ENCODE measurements at regions not wholly inside any gene's neighbourhood (a gene's known extent, or its start where the extent isn't known, plus 50 kb on each side); places are given as distances from the start of the nearest gene placed in this dataset.
"Not testable (repeated sequence)": the region's sequence is repeated elsewhere in the genome, so short reads cannot be mapped to it uniquely, and the experiment has no call there.

- DNase-seq (ENCODE audit: low spot score) = no peak
These were observed 318.0 kb upstream of the MGAT4C start for GRCh38 chr12:86574143-86574542.

GRCh38 chr12:86572455-86572854 is 316.3 kb upstream of the MGAT4C start:
- DNase-seq (ENCODE audit: low spot score) = no peak

GRCh38 chr12:86565038-86565437 is 308.8 kb upstream of the MGAT4C start:
- DNase-seq (ENCODE audit: low spot score) = no peak

- DNase-seq (ENCODE audit: low spot score) = not testable (repeated sequence)
These were observed 299.3 kb upstream of the MGAT4C start for GRCh38 chr12:86555491-86555890.

GRCh38 chr12:86551146-86551571 is 295.0 kb upstream of the MGAT4C start:
- no peak for DNase-seq (ENCODE audit: low spot score)

GRCh38 chr12:86550218-86551145 is 294.3 kb upstream of the MGAT4C start:
- no peak for DNase-seq (ENCODE audit: low spot score)

GRCh38 chr12:86543716-86544115 is 287.5 kb upstream of the MGAT4C start:
- DNase-seq (ENCODE audit: low spot score) = no peak

GRCh38 chr12:86530996-86531655 is 274.9 kb upstream of the MGAT4C start:
- no peak for DNase-seq (ENCODE audit: low spot score)

- DNase-seq (ENCODE audit: low spot score) = no peak
These were observed 269.9 kb upstream of the MGAT4C start for GRCh38 chr12:86526060-86526595.

- no peak for DNase-seq (ENCODE audit: low spot score)
These were observed 267.7 kb upstream of the MGAT4C start for GRCh38 chr12:86523844-86524243.

- DNase-seq (ENCODE audit: low spot score) = no peak
These were observed 265.7 kb upstream of the MGAT4C start for GRCh38 chr12:86521870-86522269.

GRCh38 chr12:86513226-86513625 is 257.0 kb upstream of the MGAT4C start:
- DNase-seq (ENCODE audit: low spot score) = no peak

- DNase-seq (ENCODE audit: low spot score) = no peak
These were observed 240.4 kb upstream of the MGAT4C start for GRCh38 chr12:86496595-86496994.

- no peak for DNase-seq (ENCODE audit: low spot score)
These were observed 228.3 kb upstream of the MGAT4C start for GRCh38 chr12:86484473-86484872.

- DNase-seq (ENCODE audit: low spot score) = no peak
These were observed 217.0 kb upstream of the MGAT4C start for GRCh38 chr12:86473231-86473630.

GRCh38 chr12:86456776-86457175 is 200.6 kb upstream of the MGAT4C start:
- no peak for DNase-seq (ENCODE audit: low spot score)

GRCh38 chr12:86456241-86456640 is 200.1 kb upstream of the MGAT4C start:
- no peak for DNase-seq (ENCODE audit: low spot score)

- no peak for DNase-seq (ENCODE audit: low spot score)
These were observed 189.2 kb upstream of the MGAT4C start for GRCh38 chr12:86445356-86445755.

- DNase-seq (ENCODE audit: low spot score) = no peak
These were observed 178.9 kb upstream of the MGAT4C start for GRCh38 chr12:86435053-86435452.

GRCh38 chr12:86429824-86430223 is 173.6 kb upstream of the MGAT4C start:
- DNase-seq (ENCODE audit: low spot score) = no peak

GRCh38 chr12:86421333-86421732 is 165.1 kb upstream of the MGAT4C start:
- no peak for DNase-seq (ENCODE audit: low spot score)

GRCh38 chr12:86414201-86414600 is 158.0 kb upstream of the MGAT4C start:
- no peak for DNase-seq (ENCODE audit: low spot score)

GRCh38 chr12:86411710-86412109 is 155.5 kb upstream of the MGAT4C start:
- no peak for DNase-seq (ENCODE audit: low spot score)

Measured in globus pallidus (tissue), 1 donor.